Left lung (tissue), 4 donors: ENCODE measurements at regions not wholly inside any gene's neighbourhood (a gene's known extent, or its start where the extent isn't known, plus 50 kb on each side); places are given as distances from the start of the nearest gene placed in this dataset.
A peak's percentile ranks its signal among the peaks of the same experiment; 100 is the strongest.

Experiments
- ATAC-seq: fragments of 200-7000 bp; cut with Tn5 transposase; one replicate; pipeline ENCODE4 v1.9.1; 2020; ENCODE audit warnings: moderate library complexity
- DNase-seq, 4 donors: peaks; one replicate each; pipeline ENCODE4 v3.0.0-alpha.2; 2013 to 2020
- H3K27ac ChIP-seq, 2 donors: fragments of 200-600 bp; sonication (generic) in 1 of 2; one replicate each; pipeline versions ENCODE4 v1.5.0 to v1.8.0; 2020 to 2021
- H3K27me3 ChIP-seq, 2 donors: fragments of 200-600 bp; sonication (generic) in 1 of 2; one replicate each; pipeline versions ENCODE4 v1.5.0 to v1.8.0; 2020 to 2021
- H3K36me3 ChIP-seq, 2 donors: fragments of 200-600 bp; sonication (generic) in 1 of 2; one replicate each; pipeline versions ENCODE4 v1.5.0 to v1.8.0; 2020 to 2021
- H3K4me1 ChIP-seq, 2 donors: fragments of 200-600 bp; one replicate each; pipeline ENCODE4 v1.8.0; 2021
- H3K4me3 ChIP-seq, 2 donors: fragments of 200-600 bp; sonication (generic) in 1 of 2; one replicate each; pipeline versions ENCODE4 v1.5.0 to v1.8.0; 2020 to 2021; ENCODE audit warnings: mild to moderate bottlenecking in 1 of 2
- H3K9me3 ChIP-seq, 2 donors: fragments of 200-600 bp; sonication (generic) in 1 of 2; one replicate each; pipeline versions ENCODE4 v1.5.0 to v1.8.0; 2020 to 2021
- CTCF ChIP-seq, 2 donors: fragments of 200-600 bp; sonication (generic) in 1 of 2; IDR thresholded peaks; one replicate each; pipeline versions ENCODE4 v1.5.0 to v1.8.0; 2021; ENCODE audit warnings: antibody characterized with exemption in 2 of 2
- intact Hi-C, 2 donors: fragments of 100-400 bp; cut with DNase I; formaldehyde crosslinking; loops; one replicate each; pipeline versions ENCODE4 v1.11.2 to v1.14.2; 2022
- donor health status: DM: no; HTN: yes; CAD: no.
- donor health status: DM: no; HTN: no; CAD: no.

- TF ChIP-seq CTCF (IDR thresholded peaks at IDR 0.05), result no peak
- Histone ChIP-seq H3K4me1 (peaks cover 11 to 23% of the 10 kb centered on the region in 2 donors), H3K27me3 (no peaks in the 10 kb centered on the region), H3K9me3 (no peaks in the 10 kb centered on the region), H3K4me3 (no peak overlapping the region), H3K36me3 (no peaks in the 10 kb centered on the region), H3K27ac (peak overlapping the region; percentile 35 to 42)
- intact Hi-C loops, result no loop called here
- peak; percentile 70 for ATAC-seq
- DNase-seq, result peak in 3 of 4 donors; percentile 30 to 55 (median 46)
These were observed 540.0 kb downstream of the SOX6 start for GRCh38 chr11:15816260-15816871.

GRCh38 chr11:15817001-15817400 is 539.3 kb downstream of the SOX6 start:
- H3K27ac ChIP-seq, result peak overlapping the region; percentile 10 to 35
- intact Hi-C loops, result no loop called here
- no peak for ATAC-seq

GRCh38 chr11:15818132-15818842 is 538.1 kb downstream of the SOX6 start:
- DNase-seq, result no peak
- no peak overlapping the region for H3K27ac ChIP-seq
- intact Hi-C loops, result no loop called here
- H3K27me3 ChIP-seq, result no peaks in the 10 kb centered on the region
- no peaks in the 10 kb centered on the region for H3K9me3 ChIP-seq
- H3K4me3 ChIP-seq, result no peak overlapping the region
- no peak for ATAC-seq
- H3K4me1 ChIP-seq, result peaks cover 11 to 23% of the 10 kb centered on the region in 2 donors
- no peak for TF ChIP-seq CTCF (IDR thresholded peaks at IDR 0.05)
- no peaks in the 10 kb centered on the region for H3K36me3 ChIP-seq

More at GRCh38 chr11:15817001-15817400, 539.3 kb downstream of the SOX6 start:
- H3K4me3 ChIP-seq, result no peak overlapping the region
- H3K9me3 ChIP-seq, result no peaks in the 10 kb centered on the region
- no peak for DNase-seq
- TF ChIP-seq CTCF (IDR thresholded peaks at IDR 0.05), result no peak
- no peaks in the 10 kb centered on the region for H3K36me3 ChIP-seq
- H3K4me1 ChIP-seq, result peaks cover 11 to 23% of the 10 kb centered on the region in 2 donors
- no peaks in the 10 kb centered on the region for H3K27me3 ChIP-seq

- H3K27ac ChIP-seq, result no peak overlapping the region
- H3K4me3 ChIP-seq, result no peak overlapping the region
- DNase-seq (peak in 3 of 4 donors; percentile 65 to 91 (median 75)), ATAC-seq (peak; percentile 91)
- intact Hi-C loops, result loop anchor here in 1 of 2 donors (10.0 kb wide), 1 partner anchor 785 kb away; no protein-coding TSS in a partner anchor
- no peaks in the 10 kb centered on the region for H3K36me3 ChIP-seq
- H3K4me1 ChIP-seq, result peaks cover 11 to 23% of the 10 kb centered on the region in 2 donors
- H3K27me3 ChIP-seq, result no peaks in the 10 kb centered on the region
- H3K9me3 ChIP-seq, result no peaks in the 10 kb centered on the region
- peak; percentile 82 for TF ChIP-seq CTCF (IDR thresholded peaks at IDR 0.05)
These were observed 536.6 kb downstream of the SOX6 start for GRCh38 chr11:15819679-15820286.

GRCh38 chr11:15821451-15821850 is 534.9 kb downstream of the SOX6 start:
- no peak overlapping the region for H3K4me3 ChIP-seq
- no peaks in the 10 kb centered on the region for H3K27me3 ChIP-seq
- no peak for TF ChIP-seq CTCF (IDR thresholded peaks at IDR 0.05)
- H3K36me3 ChIP-seq, result no peaks in the 10 kb centered on the region
- ATAC-seq (no peak), DNase-seq (no peak)
- H3K27ac ChIP-seq, result no peak overlapping the region
- H3K9me3 ChIP-seq, result no peaks in the 10 kb centered on the region
- intact Hi-C loops, result loop anchor here in 1 of 2 donors (10.0 kb wide), 1 partner anchor 783 kb away; no protein-coding TSS in a partner anchor
- H3K4me1 ChIP-seq, result peaks cover 8 to 23% of the 10 kb centered on the region in 2 donors
